GM21576 (cell line): ENCODE measurements at regions not wholly inside any gene's neighbourhood (a gene's known extent, or its start where the extent isn't known, plus 50 kb on each side); places are given as distances from the start of the nearest gene placed in this dataset.

Experiments
- ATAC-seq: cut with Tn5 transposase; IDR thresholded peaks from one replicate; pipeline ENCODE4 v1.9.1; 2021; ENCODE audit warnings: mild to moderate bottlenecking, moderate library complexity; ENCODE audit not compliant: unreplicated experiment

DNA sequence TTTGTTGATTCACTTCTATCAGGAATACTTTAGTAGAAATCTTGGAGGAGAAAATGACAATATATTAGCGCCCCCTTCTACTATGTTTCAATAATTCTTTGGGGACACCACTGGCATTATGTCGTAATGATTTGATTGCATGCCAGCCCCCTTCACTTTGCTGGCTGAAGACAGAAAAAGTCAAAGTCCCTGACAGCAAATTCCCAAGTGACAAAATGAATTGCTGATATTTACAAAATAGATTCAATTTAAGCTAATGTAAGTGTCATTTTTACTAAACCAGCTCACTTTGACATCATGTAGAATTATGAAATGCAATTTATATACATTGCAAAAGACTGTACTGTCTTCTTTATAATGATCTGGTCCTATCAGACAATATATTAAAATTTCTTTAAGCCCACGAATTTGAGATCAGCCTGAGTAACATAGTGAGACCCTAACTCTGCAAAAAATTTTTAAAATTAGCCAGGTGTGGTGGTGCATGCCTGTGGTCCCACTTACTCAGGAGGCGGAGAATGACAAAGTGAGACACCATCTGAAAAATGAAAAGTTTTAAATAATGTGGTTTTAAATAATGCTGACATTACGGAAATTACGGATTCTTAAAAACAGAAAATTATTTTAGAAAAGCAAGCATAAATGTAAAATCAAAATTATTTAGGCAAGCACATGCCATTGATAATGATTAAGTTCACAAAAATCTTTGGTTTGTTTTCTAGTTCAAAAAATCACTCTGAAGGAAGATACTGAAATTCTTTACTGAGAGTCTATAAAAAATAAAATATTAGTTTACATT, 520.1 kb upstream of the PKDCC start:
- no peak for ATAC-seq

DNA sequence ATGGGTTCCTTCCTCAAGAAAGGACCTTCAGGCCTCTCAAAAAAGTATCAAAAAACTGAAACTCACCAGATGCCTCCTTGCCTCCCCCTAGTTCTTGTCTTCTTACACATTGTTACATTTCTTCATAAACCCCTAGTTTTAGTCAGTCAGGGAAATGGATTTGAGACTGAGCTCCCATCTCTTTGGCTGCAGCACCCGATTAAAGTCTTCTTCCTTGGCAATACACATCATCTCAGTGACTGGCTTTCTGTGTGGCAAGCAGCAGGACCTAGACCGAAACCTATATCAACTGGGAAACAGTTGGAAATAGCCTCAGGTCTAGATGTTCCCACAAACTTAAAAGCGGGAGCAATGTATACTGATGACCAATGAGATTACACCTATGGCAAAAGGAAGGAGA, 512.2 kb upstream of the PKDCC start:
- ATAC-seq, result no peak

DNA sequence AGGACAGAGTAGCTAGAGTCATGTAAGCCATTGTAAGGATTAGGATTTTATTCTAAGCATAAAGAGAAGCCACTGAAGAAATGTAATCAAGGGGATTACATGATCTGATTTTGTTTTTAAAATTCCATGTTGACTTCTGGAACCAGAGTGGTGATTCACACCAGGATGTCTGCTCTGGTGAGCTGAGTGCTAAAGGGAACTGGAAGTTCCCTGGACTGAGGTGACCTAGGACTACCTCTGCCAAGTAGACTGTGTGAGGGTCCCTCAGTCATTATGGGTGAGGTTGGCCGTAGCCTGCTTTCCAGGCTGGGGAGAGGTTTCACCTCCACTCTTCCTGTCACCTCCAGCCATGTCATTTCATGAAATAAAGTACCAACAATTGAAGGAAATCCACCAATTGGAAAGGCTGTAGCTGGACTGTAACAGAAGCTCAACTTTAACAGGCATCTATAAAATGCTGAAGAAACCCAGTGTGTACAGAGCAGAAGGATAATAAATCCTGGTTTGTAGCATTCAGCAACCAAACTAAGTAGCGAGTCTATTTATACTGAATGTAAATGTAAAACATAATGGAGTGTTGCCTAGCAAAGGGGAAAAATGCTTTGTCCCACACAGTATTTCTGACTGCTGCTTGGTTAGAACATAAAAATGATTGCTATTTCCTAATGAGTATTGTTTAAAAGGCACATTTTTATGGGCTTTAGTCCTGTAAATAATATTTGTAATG, 507.4 kb upstream of the PKDCC start:
- no peak for ATAC-seq

DNA sequence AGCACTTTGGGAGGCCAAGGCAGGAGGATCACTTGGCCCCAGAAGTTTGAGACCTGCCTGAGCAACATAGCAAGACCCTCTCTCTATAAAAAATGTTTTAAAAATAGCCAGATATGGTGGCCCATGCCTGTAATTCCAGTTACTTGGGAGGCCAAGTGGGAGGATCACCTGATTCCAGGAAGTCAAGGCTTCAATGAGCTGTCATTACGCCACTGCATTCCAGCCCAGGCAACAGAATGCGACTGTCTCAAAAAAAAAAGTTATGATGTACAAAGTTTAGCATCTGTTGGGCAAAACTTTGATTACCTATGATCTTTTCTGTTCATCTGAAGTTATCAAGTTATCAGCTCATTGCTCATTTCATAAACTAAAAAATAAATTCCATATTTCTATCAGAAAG, 504.1 kb upstream of the PKDCC start:
- ATAC-seq, result no peak

DNA sequence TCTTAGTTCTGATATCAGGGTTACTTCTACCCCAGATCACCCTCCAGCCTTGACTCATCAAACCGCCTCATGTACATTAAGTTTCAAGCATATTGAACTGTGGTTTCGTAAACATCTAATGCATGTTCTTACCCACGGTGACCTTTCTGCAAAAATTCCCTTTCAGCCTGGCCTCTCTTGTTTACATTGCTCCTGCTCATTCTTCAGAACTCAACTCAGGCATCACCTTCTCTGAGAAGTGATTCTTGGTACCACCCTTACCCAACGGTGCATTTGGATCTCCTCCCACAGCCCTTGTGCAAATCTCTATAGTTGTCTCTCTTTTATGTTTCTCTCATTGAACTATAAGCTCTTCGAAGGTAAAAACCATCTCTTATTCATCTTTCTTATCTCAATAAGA, 503.1 kb upstream of the PKDCC start:
- no peak for ATAC-seq

DNA sequence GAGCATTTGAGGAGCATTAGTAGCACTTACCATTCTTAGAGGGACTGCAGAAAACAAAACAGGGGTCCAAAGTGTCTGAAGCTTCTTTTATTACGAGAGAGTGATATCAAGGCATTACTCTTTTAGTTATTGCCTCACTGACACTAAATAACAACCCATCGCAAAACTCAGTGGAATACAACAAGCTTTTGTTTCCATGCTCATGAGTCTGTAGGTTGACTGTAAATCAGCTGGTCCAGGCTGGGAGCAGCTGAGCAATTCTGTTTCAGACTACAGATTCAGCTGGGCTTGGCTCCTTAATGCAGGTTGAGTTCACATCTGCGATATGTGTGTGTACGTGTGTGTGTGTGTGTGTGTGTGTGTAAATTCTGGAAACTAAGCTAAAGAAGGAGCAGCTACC, 501.8 kb upstream of the PKDCC start:
- ATAC-seq, result no peak

DNA sequence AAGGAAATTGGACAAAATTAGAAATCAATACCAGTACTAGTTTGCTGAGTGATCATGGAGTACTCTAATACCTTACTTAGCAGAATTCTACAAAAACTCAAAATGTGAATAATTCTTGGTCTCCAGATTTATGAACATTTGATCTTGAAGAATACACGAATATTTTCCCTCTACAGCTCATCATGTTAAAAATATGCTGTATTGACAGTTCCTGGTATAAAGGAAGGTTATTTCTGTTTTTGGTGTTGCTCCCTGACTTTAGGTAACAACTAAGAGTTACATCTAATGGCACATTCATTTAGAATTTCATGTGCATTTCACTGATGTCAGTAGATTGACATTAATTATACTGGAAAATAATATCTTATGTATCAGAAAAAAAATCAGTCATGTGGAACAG, 479.2 kb upstream of the PKDCC start:
- ATAC-seq, result no peak

DNA sequence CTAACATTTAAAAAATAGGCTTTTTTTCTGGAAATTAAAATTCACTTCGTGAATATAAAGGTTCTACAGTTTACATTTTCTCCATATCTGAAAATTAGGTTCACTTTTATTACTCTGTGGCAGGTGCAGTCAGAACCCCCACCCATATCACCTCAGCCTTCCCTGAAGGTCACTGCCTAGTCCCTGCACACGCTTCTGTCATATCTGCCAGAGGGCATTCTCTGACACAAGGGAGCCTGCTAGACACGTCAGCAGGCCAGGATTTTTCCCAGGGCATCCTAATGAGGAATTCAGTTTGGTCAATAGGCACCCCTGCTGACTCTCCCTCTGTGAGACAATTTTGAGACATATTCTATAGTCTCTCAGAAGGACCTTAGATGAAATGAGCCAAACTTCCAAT, 475.7 kb upstream of the PKDCC start:
- no peak for ATAC-seq

DNA sequence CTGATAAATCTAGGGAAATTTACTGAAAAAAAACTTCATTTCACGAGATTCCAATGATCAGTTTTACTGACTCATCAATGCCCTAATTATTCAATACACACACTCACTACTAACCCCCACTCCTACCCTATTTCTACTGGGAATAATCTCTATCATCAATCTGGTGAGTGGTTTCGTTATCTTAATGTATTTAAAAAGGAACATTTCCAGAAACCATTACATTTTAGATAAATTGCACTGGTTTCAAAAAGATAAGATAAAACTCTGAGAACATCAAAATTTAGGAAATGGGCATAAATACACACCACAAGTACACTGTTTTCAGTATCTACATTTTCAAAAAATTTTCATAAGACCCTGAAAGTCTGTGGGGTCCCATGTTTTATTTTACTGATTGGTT, 471.4 kb upstream of the PKDCC start:
- no peak for ATAC-seq

DNA sequence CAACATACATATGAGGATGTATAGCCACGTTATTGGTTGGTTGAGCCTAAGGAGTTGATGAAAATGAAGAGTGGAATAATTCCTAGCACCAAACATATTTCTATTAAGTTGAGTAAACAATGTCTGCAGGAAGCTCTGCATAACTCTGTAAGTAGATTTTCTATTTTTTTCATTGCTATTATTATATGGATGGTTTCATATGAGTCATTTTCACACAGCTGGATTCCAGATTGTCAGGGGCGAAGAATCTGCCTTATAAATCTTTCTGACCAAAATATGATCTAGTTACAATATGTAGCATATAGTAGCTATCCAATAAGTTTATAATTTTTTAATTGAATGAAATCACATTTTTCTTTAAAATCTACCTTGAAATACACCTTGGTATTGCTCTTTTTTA, 468.0 kb upstream of the PKDCC start:
- no peak for ATAC-seq

DNA sequence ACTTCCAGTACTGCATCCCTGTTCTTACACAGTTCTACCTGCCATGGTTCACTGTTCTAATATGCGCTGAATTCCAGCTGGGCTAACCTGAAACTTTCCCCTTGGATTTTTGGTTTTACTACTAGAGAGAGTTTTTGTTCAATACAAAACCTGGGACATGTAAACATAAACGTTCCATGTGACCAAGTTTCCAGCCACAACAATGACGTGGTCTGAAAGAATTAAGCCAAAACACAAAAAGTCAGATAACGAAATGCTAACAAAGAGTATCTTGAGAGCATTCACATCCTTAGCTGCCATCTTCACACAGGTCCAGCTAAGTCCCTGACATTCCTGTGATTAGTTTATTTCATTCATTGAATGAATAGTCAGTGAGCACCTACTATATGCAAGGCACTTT, 467.0 kb upstream of the PKDCC start:
- no peak for ATAC-seq

DNA sequence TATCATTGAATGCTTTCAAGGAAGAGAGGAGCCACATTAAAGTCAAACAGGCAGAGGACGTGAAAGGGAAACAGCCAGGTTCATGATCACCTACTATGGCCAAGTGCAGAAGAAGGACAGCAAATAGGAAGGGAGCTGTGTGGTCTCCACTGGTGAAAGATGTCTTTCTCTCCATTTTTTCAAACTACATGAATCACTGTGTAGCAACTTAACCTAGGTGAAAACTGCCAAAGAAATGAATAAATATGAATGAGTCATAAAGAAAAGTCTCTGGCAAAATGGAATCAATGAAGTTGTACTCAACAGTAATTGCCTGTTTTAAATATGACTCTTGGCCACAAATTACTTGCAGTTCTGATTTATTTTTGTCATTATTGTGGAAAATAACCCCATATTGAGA, 452.6 kb upstream of the PKDCC start:
- ATAC-seq, result no peak

DNA sequence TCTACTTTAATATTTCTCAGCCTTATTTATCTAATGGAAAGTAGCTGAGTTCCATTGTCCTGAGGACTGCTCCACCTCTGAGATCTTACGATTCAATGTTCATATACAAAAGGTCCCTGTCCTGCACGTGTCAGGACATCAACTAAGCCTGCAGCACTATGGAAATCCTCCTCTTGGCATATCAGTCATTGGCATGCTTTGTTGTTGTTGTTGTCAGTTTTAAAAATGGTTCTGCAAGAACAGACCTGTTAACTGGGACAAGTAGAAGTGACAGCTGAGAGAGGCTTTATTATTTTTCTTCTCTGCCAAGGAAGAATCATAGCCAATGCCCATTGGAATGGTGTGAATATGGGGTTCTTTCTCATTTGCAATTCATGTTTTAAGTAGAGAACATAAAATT, 450.1 kb upstream of the PKDCC start:
- no peak for ATAC-seq

DNA sequence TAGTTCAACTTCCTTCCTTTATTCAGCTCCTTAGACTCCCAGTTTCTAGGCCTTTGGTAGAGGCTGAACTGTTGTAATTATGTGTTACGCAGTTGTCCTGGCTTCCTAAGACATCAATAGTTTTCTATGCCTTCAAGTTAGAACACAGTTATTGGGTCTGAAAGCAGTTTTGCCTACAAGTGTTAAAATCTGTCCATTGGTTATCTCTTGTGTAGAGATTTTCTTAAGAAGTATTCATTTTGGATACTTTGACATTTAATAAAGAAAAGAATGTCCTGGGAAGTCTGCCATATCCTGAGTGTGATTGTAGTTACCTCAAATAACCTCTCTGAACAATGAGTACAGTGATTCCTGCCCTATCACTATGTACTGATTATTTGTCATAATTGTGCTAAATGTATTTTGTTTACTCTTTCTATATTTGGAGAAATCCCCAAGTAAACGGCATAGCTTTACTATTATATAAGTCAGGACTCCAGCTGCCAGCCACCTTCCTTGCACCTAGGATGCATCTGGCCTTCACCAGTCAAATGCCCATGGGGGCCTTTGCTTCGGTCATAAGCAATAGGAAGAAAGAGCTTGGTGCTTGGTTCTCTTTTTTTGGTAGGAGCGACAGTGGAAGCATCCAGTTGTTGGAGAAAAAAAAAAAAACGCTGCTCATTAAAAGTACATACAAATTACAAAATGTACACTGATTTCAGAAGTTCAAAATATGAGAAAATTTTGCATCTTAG, 449.5 kb upstream of the PKDCC start:
- ATAC-seq, result no peak

DNA sequence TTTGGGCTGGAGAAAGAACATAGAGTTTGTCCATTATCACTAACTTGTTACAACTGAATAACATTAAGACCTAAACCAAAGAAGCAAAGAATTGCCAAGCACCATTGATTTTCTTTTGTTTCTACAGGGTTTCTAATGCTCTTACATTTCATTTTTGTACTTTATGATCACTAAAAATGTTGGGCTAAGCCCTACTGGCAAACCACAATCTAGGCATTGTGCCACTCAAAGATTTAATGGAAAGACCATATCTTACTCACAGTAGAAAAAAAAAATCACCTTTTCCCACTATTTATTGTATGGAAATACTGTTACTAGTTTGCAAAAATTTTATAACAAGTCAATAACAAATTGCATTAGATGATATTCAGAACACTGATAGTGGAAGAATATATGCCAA, 447.4 kb upstream of the PKDCC start:
- no peak for ATAC-seq

DNA sequence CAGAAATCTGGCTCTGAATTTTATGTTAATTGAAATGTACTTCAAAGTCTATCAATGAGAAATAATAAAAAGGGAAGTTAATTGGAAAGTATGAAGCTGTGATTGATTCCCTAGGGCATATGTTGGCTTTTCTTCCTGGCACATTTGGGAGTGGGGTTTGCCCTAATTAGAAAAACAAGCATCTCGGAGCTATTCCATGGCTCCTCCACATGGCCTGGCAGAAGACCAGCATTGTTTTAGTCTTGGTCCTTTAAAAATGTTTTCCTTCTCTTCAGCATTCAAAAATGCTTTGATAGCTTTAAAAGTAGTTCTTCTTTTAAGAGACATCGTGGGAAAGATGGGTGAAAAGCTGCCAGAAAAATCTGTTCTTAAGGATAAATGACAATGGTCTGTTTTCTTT, 445.5 kb upstream of the PKDCC start:
- ATAC-seq, result no peak

DNA sequence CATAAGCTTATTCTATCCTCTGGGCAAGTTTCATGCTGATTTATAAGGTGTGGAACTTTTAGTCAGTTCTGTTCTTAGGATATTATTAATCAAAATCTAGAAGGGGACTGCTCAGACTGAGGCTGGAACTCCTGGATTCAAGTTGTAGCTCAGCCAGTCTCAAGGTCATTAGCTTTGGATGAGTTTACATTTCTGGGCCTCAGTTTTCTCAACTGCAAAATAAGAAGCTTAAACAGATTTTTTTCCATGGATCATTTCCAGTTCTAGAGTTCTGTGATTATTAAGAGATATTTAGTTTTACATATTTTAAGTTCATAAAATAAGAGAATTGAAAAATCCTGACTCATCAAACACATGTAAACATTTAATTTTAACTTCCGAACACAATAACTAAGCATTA, 442.5 kb upstream of the PKDCC start:
- no peak for ATAC-seq

DNA sequence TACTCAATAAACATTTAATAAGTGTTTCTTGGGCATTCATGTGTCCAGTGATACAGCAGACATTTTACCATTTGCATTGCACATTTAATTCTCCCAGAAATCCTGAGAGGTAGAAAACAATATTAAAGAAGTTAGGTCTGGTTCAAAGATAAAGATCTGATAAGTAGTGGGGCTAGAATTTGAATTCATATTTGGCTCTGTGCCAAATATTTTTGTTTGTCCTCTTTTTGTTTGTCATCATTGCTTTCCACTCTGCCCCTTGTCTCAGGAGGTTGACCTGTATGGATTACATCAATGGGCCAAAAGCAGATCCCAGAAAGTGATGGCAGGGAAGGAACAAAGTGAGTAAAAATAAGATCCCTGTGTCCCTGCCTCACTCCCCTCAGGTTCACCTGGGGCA, 441.9 kb upstream of the PKDCC start:
- ATAC-seq, result no peak

DNA sequence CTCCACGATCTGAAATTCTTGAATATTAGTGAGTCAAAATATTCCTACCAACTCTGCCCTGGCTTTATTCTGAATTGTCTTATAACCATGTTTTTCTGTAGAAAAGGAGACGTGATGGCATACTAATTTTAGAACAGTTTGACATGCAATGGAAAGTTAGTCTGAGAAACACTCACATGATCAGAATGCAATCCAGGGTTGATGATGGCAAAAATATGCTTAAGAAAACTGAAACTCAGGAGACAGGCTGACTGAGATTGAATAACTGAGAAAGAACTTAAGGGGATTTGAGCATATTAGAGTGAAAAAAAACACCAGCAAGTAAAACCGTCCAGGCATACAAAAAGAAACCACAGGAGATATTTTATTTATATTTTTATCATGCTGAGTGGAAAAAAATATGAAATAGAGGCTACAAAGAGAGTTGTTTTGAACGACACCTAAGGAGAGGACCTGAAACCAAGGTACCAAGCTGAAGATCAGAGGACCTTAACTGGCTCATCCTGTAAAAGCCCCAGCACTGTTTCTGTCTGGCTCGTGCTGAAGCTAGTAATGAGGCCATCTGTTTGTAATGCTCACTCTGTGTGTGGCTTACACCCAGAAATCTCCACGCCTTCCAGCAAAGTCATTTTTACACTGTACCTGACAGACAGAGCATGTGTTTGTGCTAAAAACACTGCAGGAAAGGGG, 437.2 kb upstream of the PKDCC start:
- no peak for ATAC-seq

DNA sequence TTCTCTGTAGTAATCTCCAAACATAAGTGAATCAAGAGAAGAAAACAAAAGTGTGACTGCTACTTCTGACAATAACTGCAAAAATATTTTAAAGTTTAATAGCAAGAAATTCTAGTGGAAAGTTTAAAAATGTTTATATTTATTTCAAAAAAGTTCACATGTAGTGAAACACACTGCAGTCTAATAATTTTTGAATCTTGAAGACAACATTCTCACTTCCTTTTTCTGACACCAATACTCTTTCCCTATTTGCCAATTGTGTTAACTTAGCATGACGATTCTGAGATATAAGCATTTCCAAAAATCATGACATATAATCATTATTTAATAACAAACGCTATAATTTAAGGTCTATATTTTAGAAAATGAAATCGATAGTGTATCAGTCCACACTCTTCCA, 429.1 kb upstream of the PKDCC start:
- no peak for ATAC-seq

DNA sequence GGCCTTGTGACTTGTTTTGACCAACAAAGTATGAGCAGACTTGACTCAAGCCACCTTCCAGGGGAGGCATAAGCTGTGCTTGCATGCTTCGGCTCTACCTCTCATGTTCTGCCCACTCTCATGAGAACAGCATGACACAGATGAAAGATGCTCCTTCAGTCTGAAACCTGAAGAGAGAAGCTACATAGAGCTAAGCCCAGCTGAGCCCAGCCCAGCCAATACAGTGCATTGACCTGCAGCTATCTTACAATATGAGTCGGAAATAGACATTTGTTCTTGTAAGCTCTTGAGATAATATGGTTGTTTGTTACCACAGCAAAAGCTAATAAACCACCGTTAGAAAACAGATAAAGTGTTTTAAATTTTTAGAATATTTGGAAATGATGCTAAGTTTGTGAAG, 426.7 kb upstream of the PKDCC start:
- no peak for ATAC-seq
